Activated CD8-positive, alpha-beta T cell treated with anti-CD3 and anti-CD28 coated beads, Interleukin-2, amount 10 ng/mL, durations not matched to agents 7 days and 5 days (primary cell): ENCODE measurements at regions not wholly inside any gene's neighbourhood (a gene's known extent, or its start where the extent isn't known, plus 50 kb on each side); places are given as distances from the start of the nearest gene placed in this dataset.
"Not testable (repeated sequence)": the region's sequence is repeated elsewhere in the genome, so short reads cannot be mapped to it uniquely, and the experiment has no call there.

Experiments
- ATAC-seq: fragments of 150-1000 bp; cut with Tn5 transposase; one replicate; pipeline ENCODE4 v1.10.0; 2021; ENCODE audit warnings: moderate library complexity
- CTCF ChIA-PET: fragments of 350-600 bp; sonication (Branson Sonifier 250); formaldehyde crosslinking; loops from one replicate; lab custom pipeline; 2021; ENCODE audit warnings: antibody characterized with exemption; lab: Charles Lee
- POLR2A ChIA-PET: fragments of 350-600 bp; sonication (Branson Sonifier 250); formaldehyde crosslinking; loops from one replicate; lab custom pipeline; 2021; ENCODE audit warnings: antibody characterized with exemption; lab: Charles Lee
- DNase-seq: peaks from one replicate; pipeline ENCODE4 v3.0.0-alpha.2; 2020
- H3K27ac Mint-ChIP-seq: one replicate; pipeline ENCODE4 v1.8.0; 2021; ENCODE audit warnings: mild to moderate bottlenecking, mixed read lengths
- H3K27me3 Mint-ChIP-seq: one replicate; pipeline ENCODE4 v1.8.0; 2021; ENCODE audit warnings: low read depth, mixed read lengths
- H3K36me3 Mint-ChIP-seq: one replicate; pipeline ENCODE4 v1.8.0; 2021; ENCODE audit warnings: low read depth, mixed read lengths
- H3K4me1 Mint-ChIP-seq: one replicate; pipeline ENCODE4 v1.8.0; 2021; ENCODE audit warnings: low read depth, mixed read lengths
- H3K4me3 Mint-ChIP-seq: one replicate; pipeline ENCODE4 v1.8.0; 2021; ENCODE audit warnings: mild to moderate bottlenecking, mixed read lengths
- H3K9me3 Mint-ChIP-seq: one replicate; pipeline ENCODE4 v1.8.0; 2022; ENCODE audit warnings: mixed read lengths; ENCODE audit not compliant: insufficient read depth

GRCh38 chr11:37142591-37142990, 544.6 kb upstream of the RAG2 start:
- Mint-ChIP-seq H3K36me3 (no peaks in the 10 kb centered on the region), H3K27me3 (no peaks in the 10 kb centered on the region), H3K9me3 (peaks cover 18% of the 10 kb centered on the region), H3K4me3 (no peak overlapping the region), H3K4me1 (no peaks in the 10 kb centered on the region), H3K27ac (no peak overlapping the region)
- ChIA-PET CTCF (no interaction called here), POLR2A (no interaction called here)
- ATAC-seq (no peak), DNase-seq (no peak)

DNA sequence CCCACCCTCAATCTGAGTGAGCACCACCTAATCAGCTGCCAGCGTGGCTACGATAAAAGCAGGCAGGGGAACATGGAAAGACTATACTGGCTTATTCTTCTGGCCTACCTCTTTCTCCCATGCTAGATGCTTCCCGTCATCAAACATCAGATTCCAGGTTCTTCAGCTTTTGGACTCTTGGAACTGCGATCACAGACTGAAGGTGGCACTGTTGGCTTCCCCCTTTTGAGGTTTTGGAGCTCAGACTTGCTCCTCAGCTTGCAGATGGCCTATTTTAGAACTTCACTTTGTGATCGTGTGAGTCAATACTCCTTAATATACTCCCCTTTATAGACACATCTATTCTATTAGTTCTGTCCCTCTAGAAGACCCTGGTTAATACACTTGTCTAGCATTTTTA, 543.7 kb upstream of the RAG2 start:
- ChIA-PET POLR2A (no interaction called here), CTCF (no interaction called here)
- Mint-ChIP-seq H3K27me3 (no peaks in the 10 kb centered on the region), H3K9me3 (peaks cover 15% of the 10 kb centered on the region), H3K27ac (no peak overlapping the region), H3K4me1 (no peaks in the 10 kb centered on the region), H3K36me3 (no peaks in the 10 kb centered on the region), H3K4me3 (no peak overlapping the region)
- DNase-seq (no peak), ATAC-seq (no peak)

DNA sequence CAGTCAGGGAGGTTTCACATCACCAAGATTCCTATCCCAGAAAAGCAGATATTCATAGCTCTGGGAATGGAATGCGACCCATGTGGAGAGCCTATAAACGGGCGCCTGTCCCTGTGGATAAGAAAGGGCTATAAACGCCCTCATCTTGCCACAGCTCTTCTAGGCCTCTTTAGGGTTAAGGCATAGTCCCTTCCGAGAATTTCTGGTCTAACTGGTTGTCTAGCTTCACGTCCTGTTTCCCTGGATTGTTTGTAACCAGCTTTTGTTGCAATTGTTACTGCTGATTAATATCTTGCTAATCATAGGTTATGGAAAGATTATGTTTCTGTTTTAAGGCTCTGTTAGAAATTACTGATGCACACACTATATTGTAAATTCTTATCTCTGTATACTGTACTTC, 537.6 kb upstream of the RAG2 start:
- not testable (repeated sequence) for H3K4me3 Mint-ChIP-seq

DNA sequence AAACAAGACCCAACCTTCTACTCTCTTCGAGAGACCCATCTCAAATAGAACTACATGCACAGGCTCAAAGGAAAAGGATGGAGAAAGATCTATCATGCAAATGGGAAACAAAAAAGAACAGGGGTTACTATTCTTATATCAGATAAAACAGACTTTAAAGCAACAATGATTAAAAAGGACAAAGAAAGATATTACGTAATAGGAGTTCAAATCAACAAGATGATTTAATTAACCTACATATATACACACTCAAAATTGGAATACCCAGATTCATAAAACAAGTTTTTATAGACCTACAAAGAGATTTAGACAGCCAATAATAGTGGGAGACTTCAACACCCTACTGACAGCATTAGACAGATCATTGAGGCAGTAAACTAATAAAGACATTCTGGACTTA, 536.6 kb upstream of the RAG2 start:
- ATAC-seq (no peak), DNase-seq (no peak)
- H3K4me1 Mint-ChIP-seq, result no peaks in the 10 kb centered on the region
- ChIA-PET CTCF (no interaction called here), POLR2A (no interaction called here)
- H3K4me3 Mint-ChIP-seq, result no peak overlapping the region
- H3K36me3 Mint-ChIP-seq, result no peaks in the 10 kb centered on the region
- no peaks in the 10 kb centered on the region for H3K27me3 Mint-ChIP-seq
- H3K9me3 Mint-ChIP-seq, result peaks cover 12% of the 10 kb centered on the region
- H3K27ac Mint-ChIP-seq, result no peak overlapping the region

More for the DNA sequence above, 537.6 kb upstream of the RAG2 start:
- H3K36me3 Mint-ChIP-seq, CTCF ChIA-PET, DNase-seq, POLR2A ChIA-PET, ATAC-seq, H3K27me3 Mint-ChIP-seq, H3K27ac Mint-ChIP-seq, H3K4me1 Mint-ChIP-seq: not testable (repeated sequence)
- H3K9me3 Mint-ChIP-seq, result peaks cover 12% of the 10 kb centered on the region

GRCh38 chr11:37124384-37124783, 526.3 kb upstream of the RAG2 start:
- ChIA-PET POLR2A (no interaction called here), CTCF (no interaction called here)
- H3K9me3 Mint-ChIP-seq, result no peaks in the 10 kb centered on the region
- no peak overlapping the region for H3K4me3 Mint-ChIP-seq
- no peak overlapping the region for H3K27ac Mint-ChIP-seq
- DNase-seq (no peak), ATAC-seq (no peak)
- H3K36me3 Mint-ChIP-seq, result no peaks in the 10 kb centered on the region
- H3K4me1 Mint-ChIP-seq, result no peaks in the 10 kb centered on the region
- H3K27me3 Mint-ChIP-seq, result no peaks in the 10 kb centered on the region

GRCh38 chr11:37115963-37116362, 517.9 kb upstream of the RAG2 start:
- Mint-ChIP-seq H3K9me3 (peaks cover 6% of the 10 kb centered on the region), H3K27ac (no peak overlapping the region), H3K36me3 (no peaks in the 10 kb centered on the region), H3K4me3 (no peak overlapping the region), H3K27me3 (no peaks in the 10 kb centered on the region), H3K4me1 (no peaks in the 10 kb centered on the region)
- ATAC-seq, result no peak
- no peak for DNase-seq
- ChIA-PET CTCF (no interaction called here), POLR2A (no interaction called here)

- H3K4me3 Mint-ChIP-seq, result no peak overlapping the region
- no peaks in the 10 kb centered on the region for H3K4me1 Mint-ChIP-seq
- ATAC-seq (no peak), DNase-seq (no peak)
- ChIA-PET POLR2A (no interaction called here), CTCF (no interaction called here)
- no peaks in the 10 kb centered on the region for H3K36me3 Mint-ChIP-seq
- H3K27me3 Mint-ChIP-seq, result no peaks in the 10 kb centered on the region
- H3K27ac Mint-ChIP-seq, result no peak overlapping the region
- H3K9me3 Mint-ChIP-seq, result no peaks in the 10 kb centered on the region
Observed at GRCh38 chr11:37110385-37110784, 512.3 kb upstream of the RAG2 start.

GRCh38 chr11:37109286-37109585, 511.2 kb upstream of the RAG2 start:
- ChIA-PET CTCF (no interaction called here), POLR2A (no interaction called here)
- no peak overlapping the region for H3K4me3 Mint-ChIP-seq
- H3K27ac Mint-ChIP-seq, result no peak overlapping the region
- H3K4me1 Mint-ChIP-seq, result no peaks in the 10 kb centered on the region
- H3K36me3 Mint-ChIP-seq, result no peaks in the 10 kb centered on the region
- no peaks in the 10 kb centered on the region for H3K9me3 Mint-ChIP-seq
- no peaks in the 10 kb centered on the region for H3K27me3 Mint-ChIP-seq
- ATAC-seq, result no peak
- DNase-seq, result no peak

DNA sequence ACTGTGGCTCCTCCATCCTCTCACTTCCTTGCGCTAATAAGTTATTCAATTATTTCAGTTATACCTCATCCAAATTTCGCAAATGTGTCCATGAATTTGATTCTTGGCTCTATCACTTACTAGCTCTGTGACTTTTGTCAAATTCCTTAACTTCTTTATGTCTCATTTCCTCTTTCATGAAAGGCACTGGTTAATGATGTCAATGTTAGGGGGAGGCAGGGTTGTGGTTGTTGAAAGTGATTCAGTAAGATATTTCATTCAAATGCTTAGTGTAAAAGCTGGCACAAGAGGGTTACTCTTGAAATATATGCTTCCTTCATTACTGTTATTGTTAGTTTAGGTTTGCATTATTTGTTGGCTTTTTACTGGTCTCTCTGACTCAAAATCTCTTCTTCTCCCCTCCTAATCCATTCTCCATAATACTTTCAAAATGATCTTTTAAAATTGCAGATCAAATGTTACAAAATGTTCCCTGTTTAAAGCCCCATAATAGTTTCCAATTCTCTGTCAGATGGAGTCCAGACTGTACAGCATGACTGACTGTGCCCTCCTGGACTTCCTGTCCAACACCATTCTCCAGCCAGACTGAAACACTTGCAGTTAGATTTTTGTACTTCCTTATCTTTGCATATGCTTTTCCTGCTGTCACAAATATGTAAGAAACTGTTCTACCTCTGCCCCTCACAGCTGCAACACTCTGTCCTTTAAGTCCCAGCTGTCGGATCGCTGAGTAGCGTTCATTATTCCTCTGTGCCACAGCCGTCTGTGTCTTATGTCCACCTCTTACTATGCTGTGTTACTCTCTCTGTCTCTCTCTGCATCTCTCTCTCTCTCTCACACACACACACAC, 510.6 kb upstream of the RAG2 start:
- CTCF ChIA-PET, result no interaction called here
- no peak for DNase-seq
- H3K27ac Mint-ChIP-seq, result no peak overlapping the region
- H3K9me3 Mint-ChIP-seq, result no peaks in the 10 kb centered on the region
- POLR2A ChIA-PET, result no interaction called here
- H3K4me1 Mint-ChIP-seq, result no peaks in the 10 kb centered on the region
- no peaks in the 10 kb centered on the region for H3K27me3 Mint-ChIP-seq
- no peak for ATAC-seq
- H3K36me3 Mint-ChIP-seq, result no peaks in the 10 kb centered on the region
- H3K4me3 Mint-ChIP-seq, result no peak overlapping the region

- Mint-ChIP-seq H3K4me1 (no peaks in the 10 kb centered on the region), H3K27ac (no peak overlapping the region), H3K4me3 (no peak overlapping the region), H3K27me3 (no peaks in the 10 kb centered on the region), H3K36me3 (no peaks in the 10 kb centered on the region), H3K9me3 (no peaks in the 10 kb centered on the region)
- ChIA-PET CTCF (no interaction called here), POLR2A (no interaction called here)
- DNase-seq, result no peak
- ATAC-seq, result no peak
Observed at GRCh38 chr11:37107831-37108230, 509.8 kb upstream of the RAG2 start.

GRCh38 chr11:37107415-37107814, 509.4 kb upstream of the RAG2 start:
- H3K27ac Mint-ChIP-seq, result no peak overlapping the region
- H3K36me3 Mint-ChIP-seq, result no peaks in the 10 kb centered on the region
- H3K4me1 Mint-ChIP-seq, result no peaks in the 10 kb centered on the region
- H3K9me3 Mint-ChIP-seq, result no peaks in the 10 kb centered on the region
- CTCF ChIA-PET, result no interaction called here
- POLR2A ChIA-PET, result no interaction called here
- no peak for ATAC-seq
- DNase-seq, result no peak
- no peak overlapping the region for H3K4me3 Mint-ChIP-seq
- H3K27me3 Mint-ChIP-seq, result no peaks in the 10 kb centered on the region

- no peaks in the 10 kb centered on the region for H3K9me3 Mint-ChIP-seq
- no peak overlapping the region for H3K4me3 Mint-ChIP-seq
- H3K36me3 Mint-ChIP-seq, result no peaks in the 10 kb centered on the region
- DNase-seq (no peak), ATAC-seq (no peak)
- ChIA-PET CTCF (no interaction called here), POLR2A (no interaction called here)
- no peaks in the 10 kb centered on the region for H3K27me3 Mint-ChIP-seq
- H3K27ac Mint-ChIP-seq, result no peak overlapping the region
- no peaks in the 10 kb centered on the region for H3K4me1 Mint-ChIP-seq
Observed at GRCh38 chr11:37105427-37105826, 507.4 kb upstream of the RAG2 start.

DNA sequence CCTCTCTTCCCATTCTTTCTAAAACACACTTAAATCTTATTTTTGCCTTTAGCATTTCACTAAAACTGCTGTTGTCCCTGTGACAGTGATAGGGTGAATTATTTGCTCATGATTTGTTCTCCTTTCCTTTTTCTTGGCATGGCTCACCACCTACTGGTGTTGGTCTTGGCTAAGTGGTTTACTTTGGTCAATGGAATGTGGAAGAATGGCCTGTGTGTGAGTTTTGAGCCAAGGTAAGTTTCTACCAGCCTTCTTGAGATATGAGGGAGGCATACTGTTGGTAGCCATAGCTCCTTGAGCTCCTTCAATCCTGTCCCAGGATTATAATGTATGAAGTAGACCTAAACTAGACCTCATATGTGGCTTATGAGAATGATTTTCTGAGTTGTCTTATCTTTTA, 506.3 kb upstream of the RAG2 start:
- no peaks in the 10 kb centered on the region for H3K27me3 Mint-ChIP-seq
- no peak for DNase-seq
- ChIA-PET CTCF (no interaction called here), POLR2A (no interaction called here)
- no peak overlapping the region for H3K4me3 Mint-ChIP-seq
- H3K27ac Mint-ChIP-seq, result no peak overlapping the region
- no peak for ATAC-seq
- H3K4me1 Mint-ChIP-seq, result no peaks in the 10 kb centered on the region
- no peaks in the 10 kb centered on the region for H3K9me3 Mint-ChIP-seq
- no peaks in the 10 kb centered on the region for H3K36me3 Mint-ChIP-seq
